Effector memory CD4-positive, alpha-beta T cell (primary cell): ENCODE measurements at regions not wholly inside any gene's neighbourhood (a gene's known extent, or its start where the extent isn't known, plus 50 kb on each side); places are given as distances from the start of the nearest gene placed in this dataset.
A peak's percentile ranks its signal among the peaks of the same experiment; 100 is the strongest.

ENCODE experiments used
- DNase-seq, 3 donors: peaks; one replicate each; pipeline ENCODE4 v3.0.0-alpha.2; 2020
- H3K27ac ChIP-seq: 2 replicates; pipeline ENCODE4 v1.7.0; 2013; ENCODE audit warnings: mild to moderate bottlenecking, low read length, moderate library complexity; ENCODE audit not compliant: insufficient read depth, poor library complexity, severe bottlenecking
- H3K27me3 ChIP-seq: replicated peaks from 2 replicates; pipeline ENCODE4 v1.7.0; 2013; ENCODE audit warnings: mild to moderate bottlenecking, low read length; ENCODE audit not compliant: insufficient read depth, control insufficient read depth, poor library complexity, severe bottlenecking
- H3K36me3 ChIP-seq: 2 replicates; pipeline ENCODE4 v1.7.0; 2013; ENCODE audit warnings: mild to moderate bottlenecking, low read length, moderate library complexity; ENCODE audit not compliant: control insufficient read depth, insufficient read depth
- H3K4me1 ChIP-seq: 2 replicates; pipeline ENCODE4 v1.7.0; 2013; ENCODE audit warnings: low read length, mild to moderate bottlenecking; ENCODE audit not compliant: control insufficient read depth, insufficient read depth, poor library complexity, severe bottlenecking
- H3K4me3 ChIP-seq: 2 replicates; pipeline ENCODE4 v1.7.0; 2013; ENCODE audit warnings: low read length, low read depth, mild to moderate bottlenecking; ENCODE audit not compliant: insufficient read depth, poor library complexity, severe bottlenecking
- H3K9me3 ChIP-seq: 2 replicates; pipeline ENCODE4 v1.7.0; 2013; ENCODE audit warnings: mild to moderate bottlenecking, low read length, moderate library complexity; ENCODE audit not compliant: control insufficient read depth

DNA sequence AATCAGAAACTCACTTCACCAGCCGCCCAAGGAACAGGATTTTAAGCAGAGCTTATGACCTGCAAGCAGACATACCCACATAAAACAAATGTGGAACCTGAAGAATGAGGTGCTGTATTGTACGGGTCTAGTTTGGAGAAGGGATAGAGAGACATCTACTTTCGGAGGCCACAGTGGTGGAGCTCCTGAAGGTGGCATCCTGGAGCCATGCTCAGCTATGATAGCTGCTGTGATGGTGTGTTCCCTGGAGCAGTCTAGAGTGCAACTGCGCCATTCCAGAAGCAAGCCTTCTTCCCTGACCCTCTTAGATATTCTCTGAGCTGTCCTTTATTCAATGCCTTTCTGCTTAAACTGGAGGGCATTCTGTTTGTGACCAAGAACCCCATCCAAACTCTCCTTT is 402.6 kb downstream of the FUT8 start:
- H3K4me1 ChIP-seq: no peaks in the 10 kb centered on the region
- H3K36me3 ChIP-seq: no peaks in the 10 kb centered on the region
- H3K27me3 ChIP-seq: no peaks in the 10 kb centered on the region
- no peak overlapping the region for H3K4me3 ChIP-seq
- DNase-seq: no peak
- H3K27ac ChIP-seq: no peak overlapping the region
- H3K9me3 ChIP-seq: no peaks in the 10 kb centered on the region

DNA sequence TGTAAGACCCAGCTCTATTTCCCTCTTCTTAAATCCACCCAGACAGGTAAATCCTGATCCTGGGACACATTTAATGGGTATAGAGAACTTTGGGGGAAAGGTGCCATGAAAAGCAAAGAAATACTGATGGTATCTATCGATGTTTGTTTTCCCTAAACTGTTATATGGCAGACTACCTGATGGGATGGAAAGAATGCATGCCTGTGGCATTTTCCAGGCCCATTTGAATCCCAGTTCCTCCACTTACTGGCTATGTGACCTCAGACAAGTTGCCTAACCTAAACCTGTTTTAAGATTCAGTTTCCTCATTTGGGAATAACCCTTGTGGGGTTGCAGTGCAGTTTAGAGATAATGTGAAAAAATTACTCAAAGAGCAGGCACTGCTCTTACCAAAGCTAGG is 404.5 kb downstream of the FUT8 start:
- no peak overlapping the region for H3K4me3 ChIP-seq
- H3K27me3 ChIP-seq: no peaks in the 10 kb centered on the region
- no peaks in the 10 kb centered on the region for H3K36me3 ChIP-seq
- H3K27ac ChIP-seq: no peak overlapping the region
- no peak for DNase-seq
- no peaks in the 10 kb centered on the region for H3K4me1 ChIP-seq
- H3K9me3 ChIP-seq: no peaks in the 10 kb centered on the region

DNA sequence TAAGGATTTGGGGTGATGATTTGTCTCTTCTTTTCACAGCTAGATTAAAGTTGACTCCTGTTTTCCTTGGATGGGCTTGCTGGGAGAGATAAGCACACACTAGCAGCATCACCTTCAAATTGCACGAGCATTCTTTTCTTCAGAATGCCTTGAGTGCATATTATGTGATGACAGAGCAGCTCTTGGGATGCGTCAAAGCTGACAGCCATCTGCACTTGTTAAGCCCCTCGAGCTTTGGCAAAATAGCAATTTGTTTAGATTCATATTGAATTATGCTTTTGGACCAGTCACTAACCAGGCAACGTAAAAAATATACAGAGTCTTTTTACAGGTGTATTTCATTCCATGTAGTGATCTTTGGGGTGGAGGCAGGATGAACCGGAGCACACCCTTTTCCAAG is 407.0 kb downstream of the FUT8 start:
- Histone ChIP-seq H3K27ac (no peak overlapping the region), H3K9me3 (no peaks in the 10 kb centered on the region), H3K36me3 (no peaks in the 10 kb centered on the region), H3K4me1 (peaks cover 2% of the 10 kb centered on the region), H3K27me3 (no peaks in the 10 kb centered on the region), H3K4me3 (no peak overlapping the region)
- DNase-seq: no peak

DNA sequence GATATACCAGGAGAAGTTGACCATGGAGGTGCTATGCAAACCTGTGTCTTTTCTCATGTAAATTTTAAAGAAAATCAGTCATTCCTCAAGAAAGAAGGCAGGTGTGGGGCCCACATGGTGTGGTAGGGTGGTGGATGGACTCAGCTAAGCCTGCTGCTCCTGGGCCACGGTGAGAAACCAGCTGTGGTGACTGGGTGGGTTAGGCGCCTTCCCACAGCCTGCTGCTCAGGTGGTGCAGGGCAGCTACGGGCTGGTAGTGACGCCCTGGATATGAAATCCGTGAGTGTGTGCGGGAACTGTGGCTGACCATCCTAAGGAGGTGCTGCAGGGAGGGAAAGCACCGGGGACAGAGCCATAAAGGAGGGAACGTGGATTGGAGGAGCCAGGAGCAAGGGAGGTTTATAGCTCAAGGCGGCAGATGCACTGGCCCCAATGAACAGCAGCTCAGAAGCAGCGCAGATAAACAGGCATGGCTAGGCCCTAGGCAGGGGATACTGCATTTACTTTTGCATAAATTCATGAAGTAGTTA is 408.8 kb downstream of the FUT8 start:
- no peak for DNase-seq
- no peaks in the 10 kb centered on the region for H3K9me3 ChIP-seq
- no peaks in the 10 kb centered on the region for H3K36me3 ChIP-seq
- H3K4me3 ChIP-seq: no peak overlapping the region
- no peaks in the 10 kb centered on the region for H3K27me3 ChIP-seq
- H3K27ac ChIP-seq: no peak overlapping the region
- peaks cover 5% of the 10 kb centered on the region for H3K4me1 ChIP-seq

DNA sequence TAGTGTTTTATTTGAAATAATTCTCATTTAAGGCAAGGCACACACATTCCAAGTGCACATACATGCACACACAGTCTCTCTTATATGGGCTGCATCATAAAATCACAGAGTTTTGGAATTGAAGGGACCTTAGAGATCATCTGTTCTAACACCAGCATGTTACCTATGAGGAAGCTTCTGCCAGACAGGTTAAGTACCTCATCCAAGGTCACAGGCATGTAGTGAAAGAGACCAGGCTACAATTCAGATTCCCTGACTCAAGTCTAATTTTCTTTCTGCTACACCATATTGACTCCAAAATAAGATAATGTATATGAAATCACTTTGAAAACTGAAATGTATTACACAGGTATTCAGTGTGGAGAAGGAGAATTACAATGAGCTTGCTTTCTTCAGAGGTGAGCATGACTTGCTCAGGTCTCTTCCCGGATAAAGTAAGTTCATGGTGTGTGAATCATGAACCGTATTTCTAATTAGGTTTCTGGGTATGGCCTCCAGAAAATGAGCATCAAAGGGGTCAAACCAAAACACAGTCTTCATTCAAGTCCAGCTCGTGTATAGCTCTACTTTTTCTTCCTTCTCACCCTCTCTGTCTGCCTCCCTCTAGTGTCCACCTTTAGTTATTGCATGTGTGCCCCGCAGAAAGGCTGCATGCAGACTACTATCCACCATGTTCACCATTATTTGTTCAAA is 411.9 kb downstream of the FUT8 start:
- H3K4me1 ChIP-seq: peaks cover 5% of the 10 kb centered on the region
- peak in 2 of 3 donors; percentile 29 to 43 for DNase-seq
- H3K27me3 ChIP-seq: no peaks in the 10 kb centered on the region
- H3K4me3 ChIP-seq: no peak overlapping the region
- no peaks in the 10 kb centered on the region for H3K36me3 ChIP-seq
- no peak overlapping the region for H3K27ac ChIP-seq
- H3K9me3 ChIP-seq: no peaks in the 10 kb centered on the region

DNA sequence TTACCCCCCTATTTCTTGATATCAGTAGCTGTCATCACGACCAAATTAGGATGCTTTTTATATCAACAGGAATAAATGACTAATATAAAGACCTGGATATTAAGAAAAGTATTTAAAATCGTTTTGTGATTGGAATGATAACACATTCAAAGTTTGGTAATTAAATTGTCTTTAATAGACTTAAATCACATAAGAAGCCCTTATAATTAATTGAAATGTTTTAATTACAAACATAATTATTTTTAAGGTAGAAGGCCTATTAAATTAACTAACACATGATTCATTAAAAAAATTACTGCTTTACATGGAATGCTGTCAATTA is 412.4 kb downstream of the FUT8 start:
- DNase-seq: no peak
- Histone ChIP-seq H3K27ac (no peak overlapping the region), H3K4me3 (no peak overlapping the region), H3K4me1 (peaks cover 5% of the 10 kb centered on the region), H3K27me3 (no peaks in the 10 kb centered on the region), H3K9me3 (no peaks in the 10 kb centered on the region), H3K36me3 (no peaks in the 10 kb centered on the region)

DNA sequence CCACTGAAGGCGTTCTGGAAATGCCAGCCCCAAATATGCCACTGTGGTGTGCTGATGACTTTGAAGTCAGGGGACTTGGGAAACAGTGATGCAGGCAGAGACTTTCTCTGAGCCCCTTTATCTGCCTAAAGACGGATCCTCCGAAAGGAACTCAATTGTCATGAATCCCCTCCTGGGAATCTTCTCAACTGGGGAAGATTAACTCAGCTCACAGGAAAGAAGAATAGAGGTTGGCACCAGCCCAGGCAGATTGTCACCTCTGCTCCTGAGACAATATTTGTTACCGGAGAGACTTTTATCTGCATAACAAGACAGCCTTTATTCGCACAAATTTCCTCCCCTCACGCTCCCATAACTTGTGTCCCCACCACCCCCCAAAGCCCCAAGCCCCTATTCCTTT is 414.4 kb downstream of the FUT8 start:
- Histone ChIP-seq H3K9me3 (no peaks in the 10 kb centered on the region), H3K4me3 (no peak overlapping the region), H3K27me3 (no peaks in the 10 kb centered on the region), H3K4me1 (peaks cover 5% of the 10 kb centered on the region), H3K27ac (no peak overlapping the region), H3K36me3 (no peaks in the 10 kb centered on the region)
- DNase-seq: no peak

DNA sequence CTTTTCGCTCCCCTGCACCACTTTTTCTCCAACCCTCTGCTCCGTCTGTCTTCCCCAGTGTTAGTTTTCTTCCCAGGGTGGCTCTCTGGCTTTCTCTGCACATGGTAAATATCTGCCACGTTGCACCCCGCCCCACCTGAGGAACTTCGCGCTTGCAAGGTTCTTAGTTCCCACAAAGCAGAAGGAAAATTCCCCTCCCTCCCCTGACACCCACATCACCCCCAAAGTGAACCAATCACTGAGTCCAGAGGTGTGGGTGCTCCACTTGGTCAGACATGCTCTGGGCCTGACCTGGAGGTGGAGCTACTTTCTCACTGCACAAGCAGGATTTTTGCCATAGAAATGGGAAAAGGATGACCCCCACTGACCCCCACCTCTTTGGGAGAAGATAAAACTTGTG is 415.0 kb downstream of the FUT8 start:
- no peaks in the 10 kb centered on the region for H3K27me3 ChIP-seq
- peaks cover 5% of the 10 kb centered on the region for H3K4me1 ChIP-seq
- H3K36me3 ChIP-seq: no peaks in the 10 kb centered on the region
- no peak overlapping the region for H3K27ac ChIP-seq
- DNase-seq: no peak
- H3K4me3 ChIP-seq: no peak overlapping the region
- no peaks in the 10 kb centered on the region for H3K9me3 ChIP-seq

DNA sequence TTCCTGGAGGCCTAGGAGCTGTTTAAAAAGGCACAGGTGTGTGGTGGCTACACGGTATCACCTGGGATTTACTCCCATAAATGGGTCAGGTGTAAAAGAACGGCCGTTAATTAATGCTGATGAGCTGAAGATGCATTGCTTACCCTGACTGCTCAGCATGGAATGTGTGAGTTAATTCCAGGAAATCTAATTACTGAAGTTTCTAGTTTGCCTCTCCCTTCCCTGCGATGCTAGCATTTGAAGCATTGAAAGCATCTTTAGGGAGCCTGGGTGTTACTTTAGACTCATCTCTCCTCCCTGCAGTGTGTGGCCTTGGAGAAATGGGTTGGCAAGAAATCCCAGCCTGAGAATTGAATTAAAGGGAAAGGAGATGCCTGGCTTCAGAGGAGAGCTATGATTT is 415.9 kb downstream of the FUT8 start:
- Histone ChIP-seq H3K4me3 (no peak overlapping the region), H3K27me3 (no peaks in the 10 kb centered on the region), H3K27ac (no peak overlapping the region), H3K4me1 (peaks cover 9% of the 10 kb centered on the region), H3K36me3 (no peaks in the 10 kb centered on the region), H3K9me3 (no peaks in the 10 kb centered on the region)
- no peak for DNase-seq

DNA sequence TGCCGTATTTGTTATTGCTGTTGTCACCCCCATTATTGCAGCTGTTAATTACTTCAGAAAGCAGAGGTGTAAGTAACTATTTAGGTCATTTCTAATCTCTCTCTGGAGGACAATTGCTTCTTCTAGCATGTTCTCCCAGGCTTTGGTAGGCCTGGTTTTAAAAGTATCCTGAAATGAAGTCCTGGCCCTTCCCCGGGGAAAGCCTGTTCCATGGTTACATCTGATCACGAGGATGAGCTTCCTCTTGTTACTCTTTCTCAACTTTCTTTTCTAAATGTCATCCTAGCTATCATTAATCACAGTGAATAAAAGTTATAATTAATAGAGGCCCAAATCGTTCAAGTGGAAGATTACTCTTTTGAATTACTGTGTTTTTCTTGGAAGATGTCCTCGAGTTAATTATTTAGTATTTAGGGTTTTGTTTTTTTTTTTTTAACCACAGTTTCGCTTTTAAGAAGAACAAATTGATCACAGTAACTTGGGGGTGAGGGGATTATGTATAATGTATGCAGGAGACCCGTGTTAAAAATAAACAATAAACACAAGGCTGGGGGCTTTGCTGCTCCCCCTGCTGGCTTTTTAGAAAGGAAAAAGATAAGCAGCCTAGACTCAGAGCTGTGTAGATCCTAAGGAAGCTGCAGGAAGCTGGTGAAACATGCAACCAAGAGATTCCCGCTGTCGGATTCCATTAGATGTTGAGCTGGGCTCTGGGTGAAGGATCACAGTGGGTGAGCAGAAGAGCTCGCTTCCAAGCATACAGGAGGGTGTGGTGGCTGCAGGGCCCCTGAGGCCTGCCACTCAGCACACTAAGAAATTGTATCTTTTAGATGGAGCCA is 420.1 kb downstream of the FUT8 start:
- no peak for DNase-seq
- peaks cover 5% of the 10 kb centered on the region for H3K4me1 ChIP-seq
- no peaks in the 10 kb centered on the region for H3K36me3 ChIP-seq
- no peak overlapping the region for H3K27ac ChIP-seq
- no peaks in the 10 kb centered on the region for H3K9me3 ChIP-seq
- no peaks in the 10 kb centered on the region for H3K27me3 ChIP-seq
- no peak overlapping the region for H3K4me3 ChIP-seq
